H9 (cell line): ENCODE measurements at regions not wholly inside any gene's neighbourhood (a gene's known extent, or its start where the extent isn't known, plus 50 kb on each side); places are given as distances from the start of the nearest gene placed in this dataset.

Experiments
- DNase-seq: peaks from one replicate; pipeline ENCODE4 v3.0.0-alpha.2; 2017
- H2AFZ ChIP-seq: one replicate; pipeline ENCODE4 v1.6.1; 2013; ENCODE audit warnings: mild to moderate bottlenecking, low read length, control low read depth, moderate library complexity
- H2AK5ac ChIP-seq: 2 replicates; pipeline ENCODE4 v1.6.1; 2013; ENCODE audit warnings: low read length, control low read depth, mixed read lengths; ENCODE audit not compliant: insufficient read length
- H2BK120ac ChIP-seq: one replicate; pipeline ENCODE4 v1.6.1; 2013; ENCODE audit warnings: low read depth, mild to moderate bottlenecking, low read length, control low read depth, inconsistent platforms; ENCODE audit not compliant: poor library complexity, severe bottlenecking
- H2BK12ac ChIP-seq: 2 replicates; pipeline ENCODE4 v1.6.1; 2013; ENCODE audit warnings: low read length, control low read depth, mixed read lengths, low read depth; ENCODE audit not compliant: insufficient read length
- H2BK15ac ChIP-seq: 2 replicates; pipeline ENCODE4 v1.6.1; 2013; ENCODE audit warnings: low read depth, low read length, control low read depth
- H2BK20ac ChIP-seq: one replicate; pipeline ENCODE4 v1.6.1; 2013; ENCODE audit warnings: low read depth, mild to moderate bottlenecking, low read length, control low read depth, inconsistent platforms; ENCODE audit not compliant: poor library complexity, severe bottlenecking
- H2BK5ac ChIP-seq: 2 replicates; pipeline ENCODE4 v1.6.1; 2013; ENCODE audit warnings: low read length, control low read depth, mixed read lengths; ENCODE audit not compliant: insufficient read length
- H3K14ac ChIP-seq: 2 replicates; pipeline ENCODE4 v1.6.1; 2013; ENCODE audit warnings: low read length, control low read depth; ENCODE audit not compliant: insufficient read depth
- H3K18ac ChIP-seq: 2 replicates; pipeline ENCODE4 v1.6.1; 2013; ENCODE audit warnings: low read depth, mild to moderate bottlenecking, mixed read lengths, low read length, control low read depth; ENCODE audit not compliant: insufficient read length
- H3K23ac ChIP-seq: 2 replicates; pipeline ENCODE4 v1.6.1; 2013; ENCODE audit warnings: low read length, control low read depth, mixed read lengths, low read depth; ENCODE audit not compliant: insufficient read length
- H3K23me2 ChIP-seq: 2 replicates; pipeline ENCODE4 v1.6.1; 2013; ENCODE audit warnings: low read depth, mild to moderate bottlenecking, mixed read lengths, low read length, control low read depth; ENCODE audit not compliant: insufficient read length, poor library complexity, severe bottlenecking
- H3K27ac ChIP-seq: 2 replicates; pipeline ENCODE4 v1.5.1; 2013; ENCODE audit warnings: low read length, control low read depth, mixed read lengths, low read depth; ENCODE audit not compliant: insufficient read length
- H3K27me3 ChIP-seq: 2 replicates; pipeline ENCODE4 v1.6.1; 2013; ENCODE audit warnings: low read length, control low read depth, inconsistent platforms; ENCODE audit not compliant: insufficient read depth
- H3K4ac ChIP-seq: 2 replicates; pipeline ENCODE4 v1.6.1; 2013; ENCODE audit warnings: low read depth, mild to moderate bottlenecking, control low read depth, inconsistent platforms, low read length, moderate library complexity
- H3K4me1 ChIP-seq: 2 replicates; pipeline ENCODE4 v1.6.1; 2013; ENCODE audit warnings: low read length, control low read depth, inconsistent platforms; ENCODE audit not compliant: insufficient read depth
- H3K4me2 ChIP-seq: 2 replicates; pipeline ENCODE4 v1.6.1; 2013; ENCODE audit warnings: low read length, control low read depth, mixed read lengths; ENCODE audit not compliant: insufficient read length, insufficient read depth
- H3K56ac ChIP-seq: 2 replicates; pipeline ENCODE4 v1.6.1; 2013; ENCODE audit warnings: low read depth, mild to moderate bottlenecking, mixed read lengths, low read length, control low read depth; ENCODE audit not compliant: insufficient read length
- H3K79me1 ChIP-seq: 2 replicates; pipeline ENCODE4 v1.6.1; 2013; ENCODE audit warnings: low read depth, mild to moderate bottlenecking, moderate library complexity, low read length, control low read depth, inconsistent platforms; ENCODE audit not compliant: insufficient read depth, poor library complexity, severe bottlenecking
- H3K79me2 ChIP-seq: 2 replicates; pipeline ENCODE4 v1.6.1; 2013; ENCODE audit warnings: low read length, control low read depth, inconsistent platforms; ENCODE audit not compliant: insufficient read depth
- H3K9ac ChIP-seq: 2 replicates; pipeline ENCODE4 v1.6.1; 2013; ENCODE audit warnings: low read length, control low read depth, mixed read lengths; ENCODE audit not compliant: insufficient read length; ENCODE audit errors: extremely low read depth
- H3K9me3 ChIP-seq: one replicate; pipeline ENCODE4 v1.6.1; 2013; ENCODE audit warnings: low read depth, low read length, inconsistent platforms; ENCODE audit not compliant: control insufficient read depth
- H3T11ph ChIP-seq: one replicate; pipeline ENCODE4 v1.6.1; 2013; ENCODE audit warnings: mild to moderate bottlenecking, low read length, control low read depth, inconsistent platforms
- H4K20me1 ChIP-seq: one replicate; pipeline ENCODE4 v1.6.1; 2013; ENCODE audit not compliant: control insufficient read depth, insufficient read length, insufficient read depth
- H4K5ac ChIP-seq: 2 replicates; pipeline ENCODE4 v1.6.1; 2013; ENCODE audit warnings: low read depth, mild to moderate bottlenecking, mixed read lengths, low read length, control low read depth; ENCODE audit not compliant: insufficient read length
- H4K8ac ChIP-seq: replicated peaks from 2 replicates; pipeline ENCODE4 v1.6.1; 2013; ENCODE audit warnings: low read length, control low read depth, mixed read lengths, low read depth; ENCODE audit not compliant: insufficient read length
- H4K91ac ChIP-seq: 2 replicates; pipeline ENCODE4 v1.6.1; 2013; ENCODE audit warnings: low read depth, mild to moderate bottlenecking, moderate library complexity, mixed read lengths, low read length, control low read depth; ENCODE audit not compliant: insufficient read length
- H3K27ac Mint-ChIP-seq, 3 experiments: 2 replicates in 2 of 3; 3 replicates in 1 of 3; pipeline ENCODE4 v1.8.0; 2020 to 2021; ENCODE audit warnings: mixed read lengths in 3 of 3, mild to moderate bottlenecking in 1 of 3, moderate library complexity in 1 of 3
- H3K27me3 Mint-ChIP-seq: 2 replicates; pipeline ENCODE4 v1.8.0; 2021; ENCODE audit warnings: low read depth, mild to moderate bottlenecking, moderate library complexity, mixed read lengths
- H3K36me3 Mint-ChIP-seq, 3 experiments: 2 replicates in 2 of 3; 3 replicates in 1 of 3; pipeline ENCODE4 v1.8.0; 2020 to 2021; ENCODE audit warnings: low read depth in 3 of 3, mixed read lengths in 3 of 3; ENCODE audit not compliant: insufficient read depth in 1 of 3
- H3K4me1 Mint-ChIP-seq, 2 experiments: 2 replicates each; pipeline ENCODE4 v1.8.0; 2020; ENCODE audit warnings: mixed read lengths in 2 of 2
- H3K4me3 Mint-ChIP-seq, 2 experiments: 2 replicates in 1 of 2; 3 replicates in 1 of 2; pipeline ENCODE4 v1.8.0; 2020 to 2021; ENCODE audit warnings: mild to moderate bottlenecking in 2 of 2, mixed read lengths in 2 of 2, moderate library complexity in 1 of 2
- H3K9me3 Mint-ChIP-seq, 2 experiments: 2 replicates in 1 of 2; 3 replicates in 1 of 2; pipeline ENCODE4 v1.8.0; 2020; ENCODE audit warnings: mild to moderate bottlenecking in 2 of 2, mixed read lengths in 2 of 2, moderate library complexity in 1 of 2
- CTCF ChIP-seq: fragments of 200-600 bp; sonication (generic); conservative IDR thresholded peaks from 3 replicates; pipeline ENCODE4 v1.8.0; 2021; ENCODE audit warnings: antibody characterized with exemption, mild to moderate bottlenecking
- WGBS: extraction: QIAGEN DNeasy Blood & Tissue Kit; methylation state at CpG from one replicate; pipeline ENCODE4 v1.1.7; 2013; ENCODE audit warnings: missing lambda C conversion rate, low lambda C conversion rate, mixed read lengths; ENCODE audit not compliant: insufficient read length; ENCODE audit errors: extremely low coverage; 5-methylcytosine and 5-hydroxymethylcytosine counted together

GRCh38 chr6:19699932-19700331, 137.2 kb upstream of the ID4 start:
- Histone ChIP-seq H4K5ac (no peak overlapping the region), H3K18ac (no peak overlapping the region), H3K56ac (no peak overlapping the region), H3K23me2 (no peaks in the 10 kb centered on the region), H3K9ac (no peak overlapping the region), H3K14ac (no peak overlapping the region), H4K20me1 (no peaks in the 10 kb centered on the region), H2BK15ac (no peak overlapping the region), H3K4ac (no peak overlapping the region), H3K27ac (no peak overlapping the region), H3K4me1 (no peaks in the 10 kb centered on the region; the same call in 1 of the 2 replicates), H3K4me2 (no peak overlapping the region), H4K8ac (no peak overlapping the region), H3K79me1 (no peaks in the 10 kb centered on the region), H2BK20ac (no peak overlapping the region), H2BK120ac (no peak overlapping the region), H3K23ac (no peak overlapping the region), H2AK5ac (no peak overlapping the region), H3K9me3 (no peaks in the 10 kb centered on the region), H4K91ac (no peak overlapping the region), H2AFZ (no peak overlapping the region), H3T11ph (no peak overlapping the region), H3K79me2 (no peaks in the 10 kb centered on the region), H2BK12ac (no peak overlapping the region), H2BK5ac (no peak overlapping the region), H3K27me3 (no peaks in the 10 kb centered on the region)
- Mint-ChIP-seq H3K4me1 (no peaks in the 10 kb centered on the region; a peak in 2 of 4 replicates), H3K27ac (no peak overlapping the region), H3K9me3 (peaks cover 0 to 2% of the 10 kb centered on the region in 2 experiments; a peak in 2 of 5 replicates), H3K36me3 (no peaks in the 10 kb centered on the region; a peak in 1 of 7 replicates), H3K27me3 (no peaks in the 10 kb centered on the region), H3K4me3 (no peak overlapping the region)
- WGBS, result no CpG with 5 or more reads among the region's 4 CpGs
- DNase-seq, result no peak
- TF ChIP-seq CTCF, result no peak
